Left ventricle myocardium superior (tissue), 1 donor: ENCODE measurements at regions not wholly inside any gene's neighbourhood (a gene's known extent, or its start where the extent isn't known, plus 50 kb on each side); places are given as distances from the start of the nearest gene placed in this dataset.
A peak's percentile ranks its signal among the peaks of the same experiment; 100 is the strongest.

Experiments used
- ATAC-seq: fragments of 200-7000 bp; cut with Tn5 transposase; one replicate; pipeline ENCODE4 v1.9.1; 2020; ENCODE audit warnings: mild to moderate bottlenecking, moderate library complexity
- DNase-seq: peaks from one replicate; pipeline ENCODE4 v3.0.0-alpha.2; 2020
- intact Hi-C: fragments of 100-400 bp; cut with micrococcal nuclease; formaldehyde crosslinking; loops from one replicate; pipeline ENCODE4 v1.11.0; 2022
- donor health status: DM: no; HTN: yes; CAD: no; lungs with severe emphysema.

DNA sequence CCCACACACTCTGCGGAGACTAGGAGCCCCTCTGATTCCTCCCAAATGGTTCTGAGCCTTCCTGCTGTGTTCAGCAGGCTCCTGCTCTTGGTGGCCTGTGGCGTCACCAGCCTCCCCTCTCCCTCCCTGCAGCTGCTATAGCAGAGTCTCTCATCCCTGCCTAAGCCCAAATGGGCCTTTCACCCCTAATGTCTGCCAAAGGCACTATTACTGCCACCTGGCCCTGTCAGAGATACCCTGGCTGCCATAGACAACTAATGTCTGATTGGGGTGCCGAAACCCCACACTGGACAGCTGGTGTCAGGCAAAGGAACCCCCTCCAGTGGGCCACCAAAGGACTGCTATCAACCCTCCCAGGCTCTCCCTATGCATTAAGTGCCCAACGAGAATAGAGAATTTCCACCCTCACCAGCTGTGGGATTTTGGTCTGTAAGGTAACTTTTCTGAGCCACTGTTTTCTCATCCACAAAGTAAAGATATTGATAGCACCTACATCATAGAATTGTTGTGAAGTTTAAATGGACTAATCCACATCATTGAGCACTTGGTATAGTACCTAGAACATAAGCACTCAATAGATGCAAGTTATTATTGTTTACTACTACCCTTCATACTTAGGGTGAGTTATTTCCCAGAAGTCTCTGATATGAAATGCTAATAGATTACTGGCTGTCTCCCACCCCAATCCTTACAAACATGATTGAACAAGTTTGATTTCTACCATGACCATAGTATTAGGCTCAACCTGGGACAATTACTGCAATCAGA lies 421.3 kb downstream of the MID1IP1 start:
- DNase-seq: no peak
- intact Hi-C loops: no loop called here
- ATAC-seq: no peak

GRCh38 chrX:39226251-39226650 lies 425.0 kb downstream of the MID1IP1 start:
- ATAC-seq: no peak
- intact Hi-C loops: no loop called here

DNA sequence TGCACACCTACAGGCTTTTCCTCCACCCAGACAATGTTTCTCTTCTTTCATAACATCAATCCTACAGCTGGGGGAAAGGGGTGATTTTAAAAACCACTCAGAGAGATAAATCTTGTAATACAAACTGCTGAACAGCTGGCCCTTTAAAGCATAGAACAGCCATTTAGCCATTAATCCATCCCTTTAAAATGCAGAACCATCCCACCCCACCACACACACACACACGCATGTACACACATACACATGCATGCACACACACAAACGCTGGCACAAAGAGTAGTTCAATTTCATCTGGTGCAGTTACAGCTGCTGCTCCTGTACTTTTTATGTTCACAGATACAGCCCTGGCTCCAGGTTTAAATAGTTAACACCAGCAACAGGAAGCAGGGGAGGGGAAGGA lies 426.1 kb downstream of the MID1IP1 start:
- DNase-seq (no peak), ATAC-seq (no peak)
- intact Hi-C loops: no loop called here

More at GRCh38 chrX:39226251-39226650, 425.0 kb downstream of the MID1IP1 start:
- DNase-seq: no peak

GRCh38 chrX:39238006-39238405 lies 436.7 kb downstream of the MID1IP1 start:
- DNase-seq (no peak), ATAC-seq (no peak)
- intact Hi-C loops: no loop called here

DNA sequence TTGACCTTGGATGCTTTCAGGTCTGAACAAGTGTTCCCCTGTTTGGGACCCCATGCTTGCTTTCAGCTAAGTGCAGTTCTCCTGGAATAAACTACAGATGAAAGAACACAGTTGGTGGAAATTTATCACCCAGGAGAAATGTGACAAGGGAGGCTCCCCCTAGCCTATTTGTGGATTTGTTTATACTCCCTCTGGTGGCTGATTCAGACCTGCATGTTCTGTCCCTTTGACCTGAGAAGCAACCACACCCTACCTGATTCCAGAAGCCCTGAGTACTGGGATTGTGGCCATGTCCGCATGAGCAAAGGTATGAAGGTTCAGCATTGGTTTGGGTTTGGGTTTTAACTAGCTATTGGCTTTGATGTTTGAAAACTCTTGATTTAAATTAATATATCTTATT lies 440.9 kb downstream of the MID1IP1 start:
- ATAC-seq (peak; percentile 48), DNase-seq (no peak)
- intact Hi-C loops: no loop called here

DNA sequence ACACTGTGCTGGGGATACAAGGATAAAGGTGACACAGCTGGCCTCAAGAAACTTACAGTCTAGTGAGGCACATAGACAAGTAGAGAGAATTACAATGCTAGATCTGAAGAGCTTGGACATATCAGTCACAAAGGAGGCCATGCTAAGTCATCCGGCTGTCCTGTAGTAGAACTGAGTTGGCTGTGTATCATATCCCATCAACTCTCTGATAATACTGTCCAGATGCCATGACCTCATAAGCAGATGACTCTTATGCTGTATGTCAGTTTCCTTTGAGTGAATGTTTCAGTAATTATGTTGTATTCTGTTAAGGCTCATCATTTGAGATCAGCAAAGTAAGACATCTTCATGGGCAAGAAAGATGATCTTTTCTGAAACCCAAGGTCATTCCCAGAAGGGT lies 442.9 kb downstream of the MID1IP1 start:
- ATAC-seq: no peak

GRCh38 chrX:39245024-39245423 lies 443.8 kb downstream of the MID1IP1 start:
- DNase-seq: no peak
- intact Hi-C loops: no loop called here
- no peak for ATAC-seq

More for the DNA sequence above, 442.9 kb downstream of the MID1IP1 start:
- intact Hi-C loops: no loop called here
- DNase-seq: no peak

- DNase-seq: no peak
- intact Hi-C loops: no loop called here
- ATAC-seq: no peak
Measured at GRCh38 chrX:39247536-39247935, 446.3 kb downstream of the MID1IP1 start.

DNA sequence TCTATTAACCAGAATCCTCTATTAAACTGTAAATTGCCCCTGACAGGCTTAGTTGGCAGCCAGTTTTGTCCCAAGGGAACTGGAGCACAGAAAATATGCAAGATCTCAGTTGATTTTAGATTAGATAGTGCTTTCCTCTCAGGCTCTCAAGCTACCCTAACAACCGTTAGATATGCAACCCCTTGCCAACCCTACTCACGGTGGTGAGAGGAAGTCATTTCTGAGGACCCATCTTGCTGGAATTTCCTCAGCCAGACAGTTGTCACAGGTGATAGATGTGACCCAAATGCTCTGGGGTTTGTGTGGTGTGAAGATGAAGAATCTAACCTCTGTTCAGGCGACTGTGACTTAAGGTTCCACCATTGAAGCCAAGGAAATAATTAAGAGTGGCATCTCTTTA lies 447.1 kb downstream of the MID1IP1 start:
- intact Hi-C loops: no loop called here
- DNase-seq (no peak), ATAC-seq (no peak)

DNA sequence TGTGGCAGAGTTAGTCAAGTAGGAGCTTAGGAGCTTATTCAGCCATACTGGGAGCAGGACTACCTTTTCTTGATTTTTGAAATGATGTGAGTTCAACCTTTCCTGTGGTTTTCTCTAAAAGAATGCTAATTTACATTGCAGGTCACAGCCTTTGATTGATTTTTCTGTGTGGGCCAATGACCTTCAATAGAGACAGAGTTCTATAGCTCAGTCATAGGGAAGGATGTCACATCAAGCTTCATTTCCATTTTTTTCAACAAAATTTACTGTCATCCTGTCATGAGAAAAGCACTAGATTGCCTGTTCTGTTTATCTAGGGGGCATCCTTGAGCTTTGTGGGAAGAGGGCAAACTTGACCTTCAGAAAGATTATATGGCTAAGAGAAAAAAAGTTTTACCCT lies 448.7 kb downstream of the MID1IP1 start:
- no peak for ATAC-seq
- intact Hi-C loops: no loop called here
- DNase-seq: no peak

GRCh38 chrX:39251995-39252394 lies 450.7 kb downstream of the MID1IP1 start:
- ATAC-seq: no peak
- no peak for DNase-seq
- intact Hi-C loops: no loop called here

GRCh38 chrX:39253551-39253950 lies 452.3 kb downstream of the MID1IP1 start:
- intact Hi-C loops: no loop called here
- no peak for ATAC-seq
- no peak for DNase-seq

DNA sequence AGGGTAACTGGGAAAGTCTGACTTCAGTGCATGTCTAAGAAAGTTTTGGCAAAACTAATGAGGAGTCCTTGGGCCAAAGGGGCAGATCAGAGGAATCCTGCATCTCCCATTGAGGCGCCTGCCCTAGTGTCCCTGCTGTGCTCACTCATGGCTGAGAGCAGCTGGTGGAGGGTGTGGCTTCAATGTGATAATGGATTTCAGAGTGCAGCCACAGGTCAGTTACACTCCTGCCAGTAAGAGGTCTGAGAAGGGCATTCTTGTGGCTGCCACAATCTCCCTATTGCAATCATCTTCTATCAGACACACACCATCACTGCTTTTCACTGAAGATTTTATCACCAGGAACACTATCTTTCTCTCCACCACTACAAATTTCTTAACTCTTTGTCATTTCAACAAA lies 457.1 kb downstream of the MID1IP1 start:
- no peak for DNase-seq
- ATAC-seq: peak; percentile 60
- intact Hi-C loops: no loop called here

- intact Hi-C loops: no loop called here
- ATAC-seq: no peak
- no peak for DNase-seq
Measured at GRCh38 chrX:39260965-39261364, 459.7 kb downstream of the MID1IP1 start.

DNA sequence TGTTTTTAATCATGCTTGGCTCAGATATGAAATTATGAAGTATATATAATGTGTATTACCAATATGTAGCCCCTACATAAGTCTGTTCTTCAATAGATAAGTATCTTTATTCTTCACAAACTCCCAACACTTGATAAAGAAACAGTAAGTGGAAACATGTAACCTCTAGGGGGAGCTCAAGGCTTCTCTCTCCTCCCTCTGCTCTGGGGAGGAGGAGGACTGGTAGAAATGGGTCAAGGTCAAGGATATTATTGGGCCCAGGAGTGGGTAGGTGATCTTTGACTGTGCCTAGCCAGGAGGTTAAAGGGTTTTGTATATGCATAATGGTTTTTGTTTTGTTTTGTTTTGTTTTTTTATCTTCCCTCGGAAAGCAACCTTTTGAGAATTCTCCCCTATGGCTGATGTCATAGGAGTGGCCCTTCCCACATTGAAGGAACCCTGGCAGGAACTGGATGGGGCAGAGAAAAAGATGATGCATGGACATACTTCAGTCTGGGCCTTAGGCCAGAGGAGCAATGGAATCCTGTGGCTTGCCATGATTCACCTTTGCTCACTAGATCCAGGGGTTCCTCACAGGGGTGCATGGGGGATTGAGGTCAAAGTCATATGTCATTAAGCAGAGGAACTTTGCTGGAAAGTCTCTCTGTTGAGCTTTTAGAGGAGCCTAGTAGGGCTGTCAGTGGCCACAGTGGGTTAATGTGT lies 460.3 kb downstream of the MID1IP1 start:
- ATAC-seq: peak; percentile 34
- intact Hi-C loops: no loop called here
- no peak for DNase-seq

DNA sequence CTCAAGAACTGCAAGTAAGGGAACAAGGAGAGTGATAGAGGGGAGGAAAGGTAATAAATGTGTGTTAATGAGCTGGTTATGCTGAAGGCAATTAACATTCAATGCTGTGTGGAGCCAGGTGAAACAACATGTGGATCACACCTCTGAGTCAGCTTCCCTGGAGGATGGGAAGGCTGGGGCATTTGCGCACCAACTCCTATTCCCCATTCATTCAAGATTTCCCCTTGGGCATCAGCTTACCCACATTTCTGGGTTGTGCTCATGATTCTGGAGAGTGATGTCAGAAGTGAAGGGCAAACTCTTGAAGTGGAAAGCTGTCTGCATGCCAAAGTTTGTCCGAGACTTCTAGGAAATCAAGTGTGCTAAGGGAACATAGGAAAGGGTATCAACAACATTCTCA lies 461.4 kb downstream of the MID1IP1 start:
- DNase-seq (no peak), ATAC-seq (no peak)
- intact Hi-C loops: no loop called here

DNA sequence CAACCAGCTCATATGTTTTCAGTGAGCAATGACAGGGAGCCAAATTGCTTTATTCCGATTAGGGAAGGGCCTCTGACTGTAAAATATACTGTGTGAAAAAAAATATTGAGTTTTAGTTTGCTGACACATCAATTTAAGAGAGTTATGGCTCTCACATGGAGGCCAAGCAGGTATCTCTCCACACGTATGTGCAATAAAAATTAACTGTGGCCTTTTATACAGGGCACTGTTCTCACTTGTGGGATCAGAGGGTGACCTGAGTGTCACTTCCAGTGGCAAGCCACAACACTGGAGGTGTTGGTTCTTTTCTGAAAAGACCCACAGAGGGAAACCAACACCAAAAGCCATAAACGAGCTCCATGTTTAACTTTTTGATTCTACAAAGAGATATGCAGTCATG lies 462.8 kb downstream of the MID1IP1 start:
- ATAC-seq (no peak), DNase-seq (no peak)
- intact Hi-C loops: no loop called here

- intact Hi-C loops: no loop called here
- DNase-seq: no peak
- no peak for ATAC-seq
Measured at GRCh38 chrX:39267176-39267575, 465.9 kb downstream of the MID1IP1 start.

DNA sequence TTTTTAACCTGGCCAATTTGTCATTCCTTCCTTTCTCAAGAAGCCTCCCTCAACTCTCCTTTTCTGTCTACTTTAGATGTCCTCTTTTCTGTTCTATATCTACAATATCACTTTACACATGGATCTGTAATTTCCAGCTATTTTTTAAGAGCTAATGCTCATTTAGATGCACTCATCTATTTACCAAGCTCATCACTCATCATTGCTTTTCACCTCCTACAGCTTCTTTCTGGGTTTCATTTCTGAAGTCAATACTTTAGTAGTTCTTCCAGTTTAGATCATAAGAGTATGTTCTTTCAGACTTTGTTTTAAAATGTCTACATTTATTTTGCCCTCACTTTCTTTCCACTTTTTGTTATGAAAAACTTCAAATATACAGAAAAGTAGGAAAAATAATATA lies 466.9 kb downstream of the MID1IP1 start:
- ATAC-seq: no peak
- intact Hi-C loops: no loop called here
- no peak for DNase-seq

GRCh38 chrX:39275500-39276068 lies 474.3 kb downstream of the MID1IP1 start:
- intact Hi-C loops: no loop called here

More at GRCh38 chrX:39275500-39276068, 474.3 kb downstream of the MID1IP1 start:
- no peak for DNase-seq
- ATAC-seq: no peak
